Embryonic facial prominence (tissue), 1 donor: ENCODE measurements at regions not wholly inside any gene's neighbourhood (a gene's known extent, or its start where the extent isn't known, plus 50 kb on each side); places are given as distances from the start of the nearest gene placed in this dataset.

ENCODE experiments used
- DNase-seq: peaks from one replicate; pipeline ENCODE4 v3.0.0-alpha.2; 2016; ENCODE audit errors: extremely low spot score

DNA sequence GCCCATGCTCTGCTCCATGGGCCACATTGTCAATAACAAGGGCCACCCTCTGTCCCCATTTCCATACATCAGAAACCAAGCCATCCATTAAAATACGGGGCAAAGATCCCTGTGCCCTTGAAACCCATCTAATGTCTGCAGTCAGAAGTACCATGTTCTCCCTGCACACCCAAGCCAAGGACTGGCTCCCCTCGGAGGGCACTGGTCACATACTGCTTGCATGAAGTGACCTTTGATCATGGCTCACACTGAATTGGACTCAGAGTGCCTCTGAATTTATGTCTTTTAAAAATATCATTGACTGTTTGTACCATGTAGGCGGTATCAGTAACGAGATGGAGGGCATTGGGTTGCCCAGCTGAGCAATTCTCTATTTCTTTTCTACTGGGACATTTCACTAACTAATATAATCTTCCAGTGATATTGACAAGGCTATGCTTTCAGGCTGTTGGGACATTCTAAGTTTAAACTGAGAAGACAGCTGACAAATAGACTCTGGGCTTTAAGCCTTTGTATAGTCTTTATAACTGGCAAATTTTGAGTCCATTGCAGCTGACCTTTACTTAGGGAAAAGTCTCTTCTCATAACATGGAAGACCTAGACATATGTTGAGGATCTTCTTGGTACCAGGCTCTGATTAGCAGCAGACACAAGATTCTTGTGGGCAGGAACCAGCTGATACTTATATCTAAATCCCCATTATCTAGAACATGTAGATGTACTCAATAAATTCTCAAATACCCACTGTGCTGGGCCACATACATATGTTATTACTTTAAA is 214.3 kb downstream of the MYCN start:
- no peak for DNase-seq

DNA sequence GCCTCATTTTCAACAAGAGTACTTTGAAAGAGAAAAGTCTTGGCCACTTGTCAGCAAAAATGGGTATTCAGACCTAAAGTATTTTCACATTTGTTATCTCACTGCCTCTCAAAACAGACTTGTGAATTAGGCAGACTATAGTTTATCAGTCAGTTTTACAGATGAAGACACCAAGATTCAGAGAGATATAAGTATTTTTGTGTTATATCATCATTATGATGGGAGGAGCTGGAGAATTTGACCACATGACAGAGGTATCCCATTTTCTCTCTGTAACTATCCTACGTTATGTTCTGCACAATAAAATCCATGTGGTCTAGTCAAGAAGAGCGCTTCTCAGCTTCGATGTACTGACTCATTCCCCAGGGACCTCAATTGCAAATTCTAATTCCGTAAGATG is 213.7 kb downstream of the MYCN start:
- DNase-seq: no peak

GRCh38 chr2:16153754-16154035 is 213.3 kb downstream of the MYCN start:
- DNase-seq: no peak

- no peak for DNase-seq
These were observed 212.8 kb downstream of the MYCN start for GRCh38 chr2:16152928-16153753.

GRCh38 chr2:16152071-16152927 is 211.9 kb downstream of the MYCN start:
- no peak for DNase-seq

DNA sequence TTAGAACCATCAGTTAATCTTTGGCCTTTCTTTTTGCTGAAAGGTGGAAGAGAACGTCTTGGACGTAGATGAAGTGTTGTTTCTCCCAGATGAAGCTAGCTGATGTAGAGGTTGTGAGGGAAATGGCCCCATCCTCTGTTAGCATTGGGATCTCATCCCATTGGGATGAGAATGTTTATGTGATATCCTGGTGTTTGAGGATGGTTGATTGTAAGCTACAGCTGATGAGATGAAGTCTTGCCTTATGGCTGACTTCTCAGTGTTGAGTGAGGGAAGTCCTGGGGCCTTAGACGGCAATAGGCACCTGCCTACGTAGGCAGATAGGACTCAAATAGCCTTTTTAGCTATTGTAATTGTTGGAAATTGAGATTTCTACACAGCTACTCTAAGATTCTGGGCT is 211.3 kb downstream of the MYCN start:
- DNase-seq: no peak

DNA sequence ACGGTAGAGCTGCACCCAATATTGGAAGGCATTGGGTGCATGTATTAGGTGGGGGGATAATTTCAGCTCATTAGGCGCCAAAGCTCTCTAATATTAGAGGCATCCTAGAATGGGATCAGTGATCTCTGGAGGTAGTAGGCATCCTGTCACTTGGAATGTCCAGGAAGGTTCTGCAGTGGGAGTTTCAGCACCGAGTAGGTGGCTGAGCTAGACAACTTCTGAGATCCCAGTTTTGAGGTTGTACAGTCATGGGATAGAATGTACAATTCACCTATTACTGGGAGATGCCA is 210.9 kb downstream of the MYCN start:
- no peak for DNase-seq

DNA sequence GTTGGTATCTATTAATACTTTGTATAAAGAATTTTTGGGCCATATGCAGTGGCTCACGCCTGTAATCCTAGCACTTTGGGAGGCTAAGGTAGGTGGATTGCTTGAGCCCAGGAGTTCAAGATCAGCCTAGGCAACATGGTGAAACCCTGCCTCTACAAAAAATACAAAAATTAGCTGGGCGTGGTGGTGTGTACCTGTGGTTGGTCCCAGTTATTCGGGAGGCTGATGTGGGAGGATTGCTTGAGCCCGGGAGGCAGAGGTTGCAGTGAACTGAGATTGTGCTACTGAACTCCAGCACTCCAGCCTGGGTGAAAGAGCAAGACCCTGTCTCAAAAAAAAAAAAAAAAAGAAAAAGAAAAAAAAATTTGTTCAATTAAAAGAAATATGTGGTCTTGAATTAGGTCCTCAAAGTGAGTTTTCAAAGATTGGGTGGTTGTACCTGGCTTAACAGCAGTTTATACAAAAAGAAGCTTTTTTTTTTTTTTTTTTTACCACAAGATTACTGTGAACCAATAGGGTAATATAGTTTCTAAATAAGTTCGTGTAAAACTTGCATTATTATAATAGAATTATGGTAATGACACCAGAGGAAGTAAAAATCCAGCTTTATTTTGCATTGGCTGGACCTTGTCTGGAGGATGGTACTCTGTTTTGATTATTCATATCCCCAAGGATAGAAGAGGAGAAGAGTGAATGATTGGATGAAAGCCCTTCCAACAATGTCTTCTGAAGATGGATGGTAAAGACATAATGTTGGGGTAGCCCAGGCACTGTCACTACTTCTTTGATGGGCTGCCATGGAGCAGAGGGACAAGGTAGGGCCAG is 210.3 kb downstream of the MYCN start:
- no peak for DNase-seq

DNA sequence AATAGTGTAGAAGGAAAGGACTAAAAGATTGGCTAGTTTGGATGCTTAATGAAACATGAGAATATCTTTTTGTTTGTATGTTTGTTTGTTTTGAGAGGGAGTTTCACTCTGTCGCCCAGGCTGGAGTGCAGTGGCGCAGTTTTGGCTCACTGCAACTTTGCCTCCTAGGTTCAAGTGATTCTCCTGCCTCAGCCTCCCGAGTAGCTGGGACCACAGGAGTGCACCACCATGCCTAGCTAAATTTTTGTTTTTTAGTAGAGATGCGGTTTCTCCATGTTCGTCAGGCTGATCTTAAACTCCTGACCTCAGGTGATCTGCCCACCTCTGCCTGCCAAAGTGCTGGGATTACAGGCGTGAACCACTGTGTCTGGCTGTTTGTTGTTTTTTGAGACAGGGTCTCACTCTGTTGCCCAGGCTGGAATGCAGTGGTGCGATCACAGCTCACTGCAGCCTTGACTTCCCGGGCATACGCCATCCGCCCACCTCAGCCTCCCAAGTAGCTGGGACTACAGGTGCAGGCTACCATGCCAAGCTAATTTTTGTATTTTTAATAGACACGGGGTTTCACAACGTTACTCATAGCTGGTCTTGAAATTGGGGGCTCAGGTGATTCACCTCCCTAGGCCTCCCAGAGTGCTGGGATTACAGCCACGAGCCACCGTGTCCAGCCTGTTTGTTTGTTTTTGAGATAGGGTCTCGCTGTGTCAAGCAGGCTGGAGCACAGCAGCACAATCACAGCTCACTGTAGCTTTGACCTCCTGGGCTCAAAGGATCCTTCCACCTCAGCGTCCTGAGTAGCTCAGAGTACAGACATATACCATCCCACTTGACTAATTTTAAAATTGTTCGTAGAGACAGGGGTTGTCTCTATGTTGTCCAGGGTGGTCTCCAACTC is 209.2 kb downstream of the MYCN start:
- DNase-seq: no peak

DNA sequence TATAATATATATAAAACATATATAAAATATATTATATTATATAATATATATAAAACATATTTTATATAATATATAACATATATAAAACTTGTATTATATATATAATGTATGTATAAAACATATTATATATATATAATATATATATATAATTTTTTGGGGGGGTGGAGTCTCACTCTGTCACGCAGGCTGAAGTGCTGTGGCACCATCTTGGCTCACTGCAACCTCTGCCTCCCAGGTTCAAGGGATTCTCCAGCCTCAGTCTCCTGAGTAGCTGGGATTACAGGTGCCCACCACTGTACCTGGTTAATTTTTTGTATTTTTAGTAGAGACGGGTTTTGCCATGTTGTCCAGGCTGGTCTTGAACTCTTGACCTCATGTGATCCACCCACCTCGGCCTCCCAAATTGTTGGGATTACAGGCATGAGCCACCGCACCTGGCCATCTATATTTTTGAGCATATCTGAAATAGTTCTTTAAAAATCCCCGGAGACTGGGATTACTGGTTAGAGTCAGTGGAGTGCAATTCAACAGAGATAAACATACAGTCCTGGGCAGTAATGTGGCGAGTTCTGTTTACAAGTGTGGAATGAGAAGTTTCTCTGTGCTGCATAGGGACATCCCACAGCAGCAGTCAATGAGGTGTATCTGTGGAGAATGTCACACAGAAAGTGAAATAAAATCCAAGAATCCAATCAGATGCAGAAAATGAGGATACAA is 208.4 kb downstream of the MYCN start:
- no peak for DNase-seq

- DNase-seq: no peak
These were observed 202.3 kb downstream of the MYCN start for GRCh38 chr2:16142383-16143361.

DNA sequence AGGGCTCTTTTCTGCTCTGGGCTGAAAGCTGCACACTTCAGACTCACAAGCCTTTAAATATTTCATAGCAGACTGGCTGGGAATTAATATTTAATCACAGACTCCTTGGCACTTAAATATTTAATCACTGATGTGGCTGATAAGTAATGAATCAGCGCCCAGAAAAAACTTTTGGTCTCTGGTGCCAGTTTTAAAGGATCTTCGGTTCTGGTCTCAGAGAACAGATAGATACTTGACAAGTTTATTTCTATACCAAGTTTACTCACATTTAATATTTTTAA is 201.2 kb downstream of the MYCN start:
- no peak for DNase-seq

GRCh38 chr2:16140771-16141640 is 200.7 kb downstream of the MYCN start:
- DNase-seq: no peak

DNA sequence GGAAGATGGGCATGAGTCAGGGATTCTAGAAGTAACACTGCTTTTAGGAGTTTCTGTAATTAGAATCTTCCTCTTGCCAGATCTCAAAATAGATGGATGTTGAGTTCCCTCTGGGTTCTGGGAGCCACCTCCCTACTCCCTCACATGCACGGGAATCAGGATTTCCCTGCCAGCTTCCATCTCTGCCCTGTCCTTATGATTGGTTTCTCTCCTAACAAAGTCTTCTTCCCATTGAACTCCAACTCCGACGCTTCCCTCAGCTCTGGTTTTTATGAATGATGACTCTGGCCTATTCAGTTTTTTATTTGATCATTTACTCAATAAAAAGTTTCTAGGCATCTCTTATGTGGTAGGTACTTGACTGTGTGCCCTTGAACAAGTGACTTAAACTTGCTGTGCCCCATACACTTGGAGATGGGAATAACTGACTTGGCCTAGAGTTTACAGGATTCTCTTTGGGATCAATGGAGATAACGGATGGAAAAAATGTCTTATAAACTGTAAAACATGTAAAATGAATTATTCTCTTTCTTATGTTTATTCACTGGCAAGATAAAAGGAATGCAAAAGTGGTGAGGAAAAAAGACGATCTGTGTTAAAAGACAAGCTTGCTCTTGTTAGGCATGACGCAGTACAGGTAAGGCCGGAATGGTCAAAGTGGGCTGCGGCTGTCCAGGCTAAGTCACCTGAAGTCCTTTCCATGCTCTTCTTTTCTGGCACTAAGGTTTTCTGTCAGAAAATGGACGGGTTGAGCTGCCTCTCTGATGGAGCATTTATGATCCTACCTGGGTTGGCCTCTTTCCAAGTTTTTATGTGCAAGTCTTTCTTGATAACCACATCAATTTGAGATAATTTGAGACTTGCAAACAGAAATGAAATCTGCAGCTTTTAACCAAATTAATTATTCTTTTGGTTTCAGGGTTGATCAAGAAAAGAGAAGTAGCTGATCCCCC is 199.6 kb downstream of the MYCN start:
- no peak for DNase-seq

DNA sequence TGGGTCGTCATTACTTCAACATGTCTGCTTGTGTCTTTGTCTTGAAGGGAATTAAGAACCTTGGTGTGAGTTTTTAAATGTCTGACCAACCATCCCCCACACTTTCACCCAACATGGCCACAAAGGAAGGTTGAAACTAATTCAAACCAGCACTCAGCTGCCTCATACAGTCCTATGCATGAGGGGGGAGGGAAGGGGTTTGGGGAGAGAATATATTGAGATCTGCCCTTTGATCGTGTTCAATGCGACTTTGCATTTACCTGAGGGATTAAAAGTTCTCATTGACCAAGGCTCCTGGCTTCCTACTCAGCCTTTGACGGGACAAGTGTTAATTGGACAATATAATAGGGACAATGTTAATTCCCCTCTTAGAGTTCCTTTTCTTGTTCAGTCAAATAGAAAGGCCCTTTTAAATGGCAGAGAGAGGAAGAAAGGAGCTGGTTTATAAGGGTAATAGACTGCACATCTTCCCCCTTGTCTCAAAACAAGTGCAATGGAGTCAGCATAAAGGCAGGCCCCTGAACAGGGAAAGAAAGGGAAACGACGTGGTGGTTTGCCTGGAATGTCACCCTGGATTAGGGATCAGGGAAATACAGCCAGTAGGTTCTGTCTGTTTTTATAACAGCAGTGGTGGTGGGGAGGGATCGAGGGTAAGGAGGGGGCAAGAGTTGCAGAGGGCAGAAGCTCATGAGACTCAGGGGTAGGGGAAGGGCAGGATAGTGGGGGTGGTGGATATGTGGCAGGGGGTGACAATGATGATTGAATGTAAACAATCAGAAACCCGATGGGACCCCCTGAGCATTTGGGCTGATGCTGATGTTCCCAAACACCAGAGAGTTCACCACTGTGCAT is 198.7 kb downstream of the MYCN start:
- no peak for DNase-seq
